ENCODE measurements at regions not wholly inside any gene's neighbourhood (a gene's known extent, or its start where the extent isn't known, plus 50 kb on each side); places are given as distances from the start of the nearest gene placed in this dataset.

DNA sequence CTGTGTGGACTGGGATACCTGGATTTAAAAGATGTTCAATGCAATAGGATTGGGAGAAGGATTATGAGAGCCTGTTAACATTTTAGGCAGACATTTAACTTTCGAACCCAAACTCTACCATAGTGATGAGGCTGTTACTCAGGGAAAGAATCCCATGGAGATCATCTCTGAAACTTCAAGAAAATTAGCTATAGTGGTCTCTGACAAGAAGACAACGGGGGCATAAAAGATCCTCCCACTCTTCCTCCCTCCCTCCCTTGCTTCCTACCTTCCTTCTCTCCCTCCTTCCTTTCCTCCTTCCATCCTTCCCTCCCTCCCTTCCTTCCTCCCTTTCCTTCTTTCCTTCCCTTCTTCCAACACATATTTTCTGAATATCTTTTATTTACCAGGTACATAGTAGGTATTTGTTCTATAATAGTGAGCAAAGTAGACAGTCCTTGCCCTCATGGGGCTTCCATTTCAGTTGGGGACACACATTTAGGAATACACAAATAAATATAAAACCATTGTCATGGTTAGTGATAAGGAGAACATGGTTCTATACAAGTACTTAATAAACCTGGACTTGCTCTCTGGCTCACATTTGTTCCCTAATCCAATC lies 143.2 kb downstream of the ATP6V1G3 start (continued):
- TF ChIP-seq, protein P1, sequence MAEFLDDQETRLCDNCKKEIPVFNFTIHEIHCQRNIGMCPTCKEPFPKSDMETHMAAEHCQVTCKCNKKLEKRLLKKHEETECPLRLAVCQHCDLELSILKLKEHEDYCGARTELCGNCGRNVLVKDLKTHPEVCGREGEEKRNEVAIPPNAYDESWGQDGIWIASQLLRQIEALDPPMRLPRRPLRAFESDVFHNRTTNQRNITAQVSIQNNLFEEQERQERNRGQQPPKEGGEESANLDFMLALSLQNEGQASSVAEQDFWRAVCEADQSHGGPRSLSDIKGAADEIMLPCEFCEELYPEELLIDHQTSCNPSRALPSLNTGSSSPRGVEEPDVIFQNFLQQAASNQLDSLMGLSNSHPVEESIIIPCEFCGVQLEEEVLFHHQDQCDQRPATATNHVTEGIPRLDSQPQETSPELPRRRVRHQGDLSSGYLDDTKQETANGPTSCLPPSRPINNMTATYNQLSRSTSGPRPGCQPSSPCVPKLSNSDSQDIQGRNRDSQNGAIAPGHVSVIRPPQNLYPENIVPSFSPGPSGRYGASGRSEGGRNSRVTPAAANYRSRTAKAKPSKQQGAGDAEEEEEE (CRISPR knock-in tag; IDR thresholded peaks at IDR 0.05; ENCODE audit: borderline replicate concordance) = no peak
- TF ChIP-seq MAFK (conservative IDR thresholded peaks at IDR 0.05 in 1 of 2, IDR thresholded peaks at IDR 0.05 in 1 of 2; ENCODE audit: low read length in 2 of 2) (no peak), MXD4 (CRISPR knock-in tag; IDR thresholded peaks at IDR 0.05) (no peak)

GRCh38 chr1:198391393-198392020 lies 149.0 kb downstream of the ATP6V1G3 start:
- WGBS (ENCODE audit: low lambda C conversion rate) = 29% methylated on average over 10 of the region's 10 CpGs
- in situ Hi-C loops (cut with HindIII; ENCODE audit: extremely low pct_ligation_motif_present, low pct_unique_long_range_greater_than_20kb) = no loop called here
- H3K27ac ChIP-seq (ENCODE audit: extremely low read length, insufficient read depth, low read length) = no peak overlapping the region
- DNase-seq (ENCODE audit: low spot score) (no peak), ATAC-seq (no peak), FAIRE-seq (no peak)
- H3K4me3 ChIP-seq (replicated peaks in 1 of 3; ENCODE audit: insufficient read depth in 1 of 3, low read depth in 2 of 3, low read length in 3 of 3) = no peak overlapping the region
- no peaks in the 10 kb centered on the region for H3K36me3 ChIP-seq (replicated peaks in 1 of 2; ENCODE audit: control insufficient read depth in 1 of 2, insufficient read depth in 2 of 2, low read length in 2 of 2)
- no peaks in the 10 kb centered on the region for H4K20me1 ChIP-seq (ENCODE audit: insufficient read depth, low read length)
- BruUV-seq (replicated peaks) = no TSS peak
- H3K9ac ChIP-seq (ENCODE audit: insufficient read depth, low read depth, low read length) = no peak overlapping the region
- H3K4me2 ChIP-seq (ENCODE audit: low read depth, low read length) = no peak overlapping the region
- no peaks in the 10 kb centered on the region for H3K79me2 ChIP-seq (ENCODE audit: insufficient read depth, low read length)
- CTCF ChIA-PET (ENCODE audit: low intra/inter-chr PET ratio, low total read pairs) = no interaction called here
- TF ChIP-seq ZNF709 (CRISPR knock-in tag; IDR thresholded peaks at IDR 0.05) = no peak
- TF ChIP-seq, protein P2, sequence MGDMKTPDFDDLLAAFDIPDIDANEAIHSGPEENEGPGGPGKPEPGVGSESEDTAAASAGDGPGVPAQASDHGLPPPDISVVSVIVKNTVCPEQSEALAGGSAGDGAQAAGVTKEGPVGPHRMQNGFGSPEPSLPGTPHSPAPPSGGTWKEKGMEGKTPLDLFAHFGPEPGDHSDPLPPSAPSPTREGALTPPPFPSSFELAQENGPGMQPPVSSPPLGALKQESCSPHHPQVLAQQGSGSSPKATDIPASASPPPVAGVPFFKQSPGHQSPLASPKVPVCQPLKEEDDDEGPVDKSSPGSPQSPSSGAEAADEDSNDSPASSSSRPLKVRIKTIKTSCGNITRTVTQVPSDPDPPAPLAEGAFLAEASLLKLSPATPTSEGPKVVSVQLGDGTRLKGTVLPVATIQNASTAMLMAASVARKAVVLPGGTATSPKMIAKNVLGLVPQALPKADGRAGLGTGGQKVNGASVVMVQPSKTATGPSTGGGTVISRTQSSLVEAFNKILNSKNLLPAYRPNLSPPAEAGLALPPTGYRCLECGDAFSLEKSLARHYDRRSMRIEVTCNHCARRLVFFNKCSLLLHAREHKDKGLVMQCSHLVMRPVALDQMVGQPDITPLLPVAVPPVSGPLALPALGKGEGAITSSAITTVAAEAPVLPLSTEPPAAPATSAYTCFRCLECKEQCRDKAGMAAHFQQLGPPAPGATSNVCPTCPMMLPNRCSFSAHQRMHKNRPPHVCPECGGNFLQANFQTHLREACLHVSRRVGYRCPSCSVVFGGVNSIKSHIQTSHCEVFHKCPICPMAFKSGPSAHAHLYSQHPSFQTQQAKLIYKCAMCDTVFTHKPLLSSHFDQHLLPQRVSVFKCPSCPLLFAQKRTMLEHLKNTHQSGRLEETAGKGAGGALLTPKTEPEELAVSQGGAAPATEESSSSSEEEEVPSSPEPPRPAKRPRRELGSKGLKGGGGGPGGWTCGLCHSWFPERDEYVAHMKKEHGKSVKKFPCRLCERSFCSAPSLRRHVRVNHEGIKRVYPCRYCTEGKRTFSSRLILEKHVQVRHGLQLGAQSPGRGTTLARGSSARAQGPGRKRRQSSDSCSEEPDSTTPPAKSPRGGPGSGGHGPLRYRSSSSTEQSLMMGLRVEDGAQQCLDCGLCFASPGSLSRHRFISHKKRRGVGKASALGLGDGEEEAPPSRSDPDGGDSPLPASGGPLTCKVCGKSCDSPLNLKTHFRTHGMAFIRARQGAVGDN (CRISPR knock-in tag; IDR thresholded peaks at IDR 0.05) = no peak
- no peak for TF ChIP-seq ZNF44 (CRISPR knock-in tag; IDR thresholded peaks at IDR 0.05)
- no peak for TF ChIP-seq CC2D1A (CRISPR knock-in tag; IDR thresholded peaks at IDR 0.05)
- TF ChIP-seq ZNF558 (CRISPR knock-in tag; IDR thresholded peaks at IDR 0.05; ENCODE audit: borderline replicate concordance) = no peak
- TF ChIP-seq, protein P3, sequence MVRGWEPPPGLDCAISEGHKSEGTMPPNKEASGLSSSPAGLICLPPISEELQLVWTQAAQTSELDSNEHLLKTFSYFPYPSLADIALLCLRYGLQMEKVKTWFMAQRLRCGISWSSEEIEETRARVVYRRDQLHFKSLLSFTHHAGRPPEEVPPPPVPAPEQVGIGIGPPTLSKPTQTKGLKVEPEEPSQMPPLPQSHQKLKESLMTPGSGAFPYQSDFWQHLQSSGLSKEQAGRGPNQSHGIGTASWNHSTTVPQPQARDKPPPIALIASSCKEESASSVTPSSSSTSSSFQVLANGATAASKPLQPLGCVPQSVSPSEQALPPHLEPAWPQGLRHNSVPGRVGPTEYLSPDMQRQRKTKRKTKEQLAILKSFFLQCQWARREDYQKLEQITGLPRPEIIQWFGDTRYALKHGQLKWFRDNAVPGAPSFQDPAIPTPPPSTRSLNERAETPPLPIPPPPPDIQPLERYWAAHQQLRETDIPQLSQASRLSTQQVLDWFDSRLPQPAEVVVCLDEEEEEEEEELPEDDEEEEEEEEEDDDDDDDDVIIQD (CRISPR knock-in tag; IDR thresholded peaks at IDR 0.05; ENCODE audit: low read depth) = no peak
- no peak for TF ChIP-seq ETV6 (CRISPR knock-in tag; conservative IDR thresholded peaks at IDR 0.05)
- no peak for TF ChIP-seq ZBTB7B (CRISPR knock-in tag; IDR thresholded peaks at IDR 0.05)
- no peak for TF ChIP-seq ARID2 (CRISPR knock-in tag; IDR thresholded peaks at IDR 0.05; ENCODE audit: borderline replicate concordance)
- TF ChIP-seq, protein P4, sequence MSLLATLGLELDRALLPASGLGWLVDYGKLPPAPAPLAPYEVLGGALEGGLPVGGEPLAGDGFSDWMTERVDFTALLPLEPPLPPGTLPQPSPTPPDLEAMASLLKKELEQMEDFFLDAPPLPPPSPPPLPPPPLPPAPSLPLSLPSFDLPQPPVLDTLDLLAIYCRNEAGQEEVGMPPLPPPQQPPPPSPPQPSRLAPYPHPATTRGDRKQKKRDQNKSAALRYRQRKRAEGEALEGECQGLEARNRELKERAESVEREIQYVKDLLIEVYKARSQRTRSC (CRISPR knock-in tag; IDR thresholded peaks at IDR 0.05; ENCODE audit: low read depth) = no peak
- TF ChIP-seq RARG (CRISPR knock-in tag; IDR thresholded peaks at IDR 0.05; ENCODE audit: low read depth) = no peak
- no peaks in the 10 kb centered on the region for H3K27me3 ChIP-seq (ENCODE audit: control insufficient read depth in 1 of 2, insufficient read depth in 2 of 2, low read length in 2 of 2)
- H3K4me1 ChIP-seq (ENCODE audit: insufficient read depth, low read length) = peaks cover 10% of the 10 kb centered on the region; the same call in 1 of the 2 replicates
- intact Hi-C loops (cut with micrococcal nuclease; ENCODE audit: unreplicated experiment) = no loop called here
- H3K9me3 ChIP-seq (ENCODE audit: low read length) = no peaks in the 10 kb centered on the region
- POLR2A ChIA-PET = no interaction called here
- no peak overlapping the region for H2AFZ ChIP-seq (ENCODE audit: low read length)

Data from HepG2 (cell line).